ENCODE measurements at regions not wholly inside any gene's neighbourhood (a gene's known extent, or its start where the extent isn't known, plus 50 kb on each side); places are given as distances from the start of the nearest gene placed in this dataset.

DNA sequence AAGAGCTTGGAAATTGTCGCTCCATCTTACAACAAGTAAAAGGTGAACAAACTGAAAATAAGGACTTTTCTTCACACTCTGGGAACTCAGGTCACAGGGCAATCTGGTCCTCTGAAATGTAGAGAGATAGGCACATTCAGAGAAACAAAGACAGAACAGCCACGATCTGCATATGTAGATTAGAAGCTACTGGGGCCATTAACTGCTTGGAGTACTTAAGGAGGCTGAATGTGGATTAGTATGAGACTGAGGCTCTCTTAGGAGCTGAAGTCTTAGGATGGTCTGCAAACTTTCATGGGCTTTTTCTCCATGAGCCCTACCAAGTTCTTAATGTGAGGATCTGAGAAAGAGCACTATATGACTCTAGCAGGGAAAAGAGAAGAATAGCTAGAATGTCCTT, 265.3 kb upstream of the NXPH2 start:
- DNase-seq (ENCODE audit: low spot score) = no peak

DNA sequence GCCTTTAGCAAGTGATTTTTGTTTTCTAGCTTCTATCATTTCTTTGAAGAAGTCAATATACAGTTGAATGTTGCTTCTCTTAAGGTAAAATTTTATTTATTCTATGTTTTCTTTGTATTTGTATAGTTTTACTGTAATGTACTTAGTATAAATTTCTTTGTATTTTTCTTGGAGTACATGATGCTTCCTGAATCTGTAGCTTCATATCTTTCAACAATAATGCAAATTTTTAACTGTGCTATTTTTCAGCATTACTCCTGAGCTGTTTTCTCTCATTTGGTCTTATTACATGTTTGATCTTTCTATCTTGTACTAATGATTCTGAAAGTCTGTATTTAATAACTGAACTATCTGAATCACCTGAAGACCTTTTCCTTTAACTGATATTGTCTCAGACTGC, 253.9 kb upstream of the NXPH2 start:
- DNase-seq (ENCODE audit: low spot score) = no peak

DNA sequence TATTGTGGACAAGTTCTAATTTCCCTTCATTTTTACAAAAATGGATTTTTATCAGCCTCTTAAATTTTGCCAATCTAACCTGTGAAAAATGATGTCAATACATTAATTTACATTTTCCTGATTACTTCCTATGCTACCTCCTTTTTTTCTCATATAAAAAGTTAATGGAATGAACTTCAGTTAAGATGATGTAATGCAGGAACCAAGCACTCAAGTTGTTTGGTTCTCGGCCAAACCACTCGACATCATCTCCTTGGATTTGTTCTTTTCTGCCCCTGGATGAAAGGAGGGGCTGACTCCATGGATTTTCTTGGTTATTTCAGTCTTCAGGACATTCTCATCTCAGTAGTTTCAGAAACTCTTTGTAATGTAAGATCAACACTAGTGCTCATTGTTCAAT, 253.1 kb upstream of the NXPH2 start:
- no peak for DNase-seq (ENCODE audit: low spot score)

DNA sequence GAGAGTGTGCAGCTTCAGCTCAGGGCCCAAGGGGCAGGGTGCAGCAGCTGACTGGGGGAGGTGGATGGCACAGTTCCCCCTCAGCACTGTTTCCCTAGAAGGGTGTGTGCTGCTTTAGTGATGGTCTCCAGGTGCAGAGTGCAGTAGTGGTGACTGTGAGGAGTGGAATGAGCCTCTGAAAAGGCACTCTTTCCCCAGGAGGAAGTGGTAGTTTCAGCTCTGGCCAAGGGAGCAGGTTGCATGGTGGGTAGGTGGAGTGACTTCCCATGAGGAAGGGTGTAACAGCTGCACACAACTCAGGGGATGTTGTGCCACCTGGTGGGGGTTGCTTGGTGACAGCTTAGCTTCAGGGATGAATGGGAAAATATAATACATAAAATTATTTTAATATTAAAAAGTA, 251.5 kb upstream of the NXPH2 start:
- DNase-seq (ENCODE audit: low spot score) = no peak

DNA sequence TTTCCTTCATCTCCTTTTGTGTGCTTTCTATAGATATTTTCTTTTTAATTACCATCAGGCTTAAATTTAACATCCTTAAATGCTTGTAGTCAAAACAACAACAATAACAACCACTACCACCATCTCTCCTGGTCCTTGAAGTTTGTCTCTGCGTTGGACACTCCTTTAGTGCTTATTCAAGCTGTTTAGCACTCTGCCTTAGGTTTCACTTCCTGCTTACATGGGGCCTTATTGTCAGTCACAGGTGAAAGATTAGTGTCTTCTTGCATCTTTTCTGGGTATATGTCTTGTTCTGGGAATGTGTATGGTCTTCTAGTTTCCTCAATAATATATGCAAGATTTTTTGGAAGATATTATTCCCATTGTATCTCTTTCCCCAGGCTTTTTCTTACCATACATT, 240.1 kb upstream of the NXPH2 start:
- DNase-seq (ENCODE audit: low spot score) = no peak

DNA sequence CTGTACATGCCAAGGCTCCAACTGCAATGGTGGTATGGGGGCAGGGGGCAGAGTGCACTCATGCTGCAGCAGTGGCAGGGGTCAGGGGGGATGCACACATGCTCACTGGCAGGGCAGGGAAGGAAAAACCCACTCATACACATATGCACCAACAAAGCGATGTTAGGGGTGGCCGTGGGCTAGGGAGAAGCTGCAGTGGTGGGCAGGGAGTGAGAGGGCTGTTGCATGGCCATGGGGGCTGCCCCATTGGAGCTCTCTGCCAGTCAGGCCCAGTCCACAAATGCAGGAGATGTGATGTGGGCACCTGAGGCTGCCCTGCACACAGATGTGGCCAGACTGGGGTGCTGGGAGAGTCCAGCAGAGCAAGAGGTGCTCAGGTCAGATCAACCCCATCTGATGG, 238.1 kb upstream of the NXPH2 start:
- no peak for DNase-seq (ENCODE audit: low spot score)

DNA sequence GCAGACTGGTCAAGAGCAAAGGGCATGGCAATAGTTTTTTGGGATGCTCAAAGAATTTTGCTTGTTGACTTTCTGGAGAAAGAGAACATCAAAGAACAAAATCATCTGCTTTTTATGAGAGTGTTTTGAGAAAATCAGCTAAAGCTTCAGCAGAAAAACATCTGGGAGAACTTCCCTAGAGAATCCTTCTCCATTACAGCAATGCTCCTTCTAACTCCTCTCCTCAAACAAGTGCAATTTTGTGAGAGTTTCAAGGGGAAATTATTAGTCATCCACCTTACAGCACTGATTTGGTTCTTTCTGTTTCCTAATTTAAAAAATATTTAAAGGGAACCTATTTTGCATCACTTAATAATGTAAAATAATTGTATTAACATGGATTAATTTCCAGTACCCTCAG, 226.9 kb upstream of the NXPH2 start:
- DNase-seq (ENCODE audit: low spot score) = no peak

DNA sequence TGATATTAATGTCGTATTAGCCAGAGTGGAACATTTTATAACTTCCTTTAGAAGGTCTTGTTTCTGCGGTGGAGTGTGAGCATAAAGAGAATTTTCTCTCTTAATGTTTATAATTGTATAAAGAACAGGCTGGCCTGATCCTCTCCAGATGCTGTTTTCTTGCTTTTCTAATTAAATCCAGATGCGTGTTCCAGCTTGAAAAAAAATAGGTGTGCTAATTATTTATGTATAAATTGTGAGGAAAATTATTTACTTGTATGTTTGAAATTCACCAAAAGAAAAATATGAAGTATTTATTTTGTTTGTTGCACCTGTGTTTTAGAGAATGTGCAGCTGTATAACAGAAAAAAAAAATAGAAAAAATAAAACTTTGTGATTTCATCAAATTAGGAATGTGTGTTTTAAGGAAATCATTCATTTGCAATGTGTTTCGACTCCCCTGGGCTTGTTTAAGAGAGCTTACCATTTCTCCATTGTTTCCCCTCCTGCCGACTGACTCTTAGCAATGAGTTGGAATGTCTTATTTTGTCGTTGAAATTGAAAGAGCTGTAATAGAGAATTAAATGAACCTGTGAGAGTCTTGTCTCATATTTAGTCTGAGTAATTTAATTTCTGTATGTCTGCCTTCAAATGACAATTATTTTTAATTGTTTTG, 220.1 kb upstream of the NXPH2 start:
- no peak for DNase-seq (ENCODE audit: low spot score)

DNA sequence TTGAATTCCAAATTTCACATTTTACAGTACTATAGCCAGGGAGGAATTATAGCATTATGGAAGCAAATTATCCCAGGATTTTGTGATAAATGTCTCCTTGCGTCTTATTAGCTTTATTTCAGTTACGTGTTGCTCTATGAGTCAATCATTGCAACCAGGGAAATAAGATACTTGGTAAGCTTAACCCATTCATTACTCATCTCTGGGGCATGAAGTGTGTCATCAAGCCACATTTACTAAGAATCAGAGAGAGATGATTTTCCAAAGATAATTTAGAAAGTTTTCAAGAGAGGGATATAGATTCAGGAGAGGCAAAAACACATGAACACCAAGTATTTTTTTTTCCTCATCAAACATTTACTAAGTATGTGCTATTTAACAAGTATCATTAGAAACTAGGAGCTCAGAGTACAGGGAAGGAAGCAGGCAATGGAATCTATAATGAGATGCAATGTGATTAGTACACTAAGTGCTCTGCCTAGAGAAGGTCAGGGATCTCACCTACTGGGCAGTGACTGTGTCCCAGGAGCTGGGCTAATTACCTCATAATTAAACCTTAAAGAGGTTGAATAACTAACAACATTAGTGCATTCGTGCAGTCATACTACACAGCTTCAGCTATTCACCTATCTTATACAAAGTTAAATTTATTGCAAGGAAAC, 217.8 kb upstream of the NXPH2 start:
- no peak for DNase-seq (ENCODE audit: low spot score)

DNA sequence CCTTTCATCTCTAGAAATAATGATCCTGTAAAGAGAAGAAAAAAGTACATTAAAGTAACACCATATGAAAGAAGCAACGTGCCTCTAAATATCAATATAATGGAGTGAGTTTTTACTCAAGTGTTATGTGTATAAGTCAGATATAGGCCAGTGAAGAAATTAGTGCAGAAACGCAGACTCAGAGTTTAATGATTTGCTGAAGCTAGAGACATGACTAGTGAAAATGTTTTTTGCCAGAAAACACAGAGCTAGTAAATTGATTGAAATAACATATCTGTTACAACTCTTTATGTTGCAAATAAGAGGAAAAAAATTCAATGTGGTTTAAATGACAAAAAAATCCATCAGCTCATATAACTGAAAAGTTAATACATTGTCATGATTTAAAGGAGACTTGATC, 217.2 kb upstream of the NXPH2 start:
- no peak for DNase-seq (ENCODE audit: low spot score)

DNA sequence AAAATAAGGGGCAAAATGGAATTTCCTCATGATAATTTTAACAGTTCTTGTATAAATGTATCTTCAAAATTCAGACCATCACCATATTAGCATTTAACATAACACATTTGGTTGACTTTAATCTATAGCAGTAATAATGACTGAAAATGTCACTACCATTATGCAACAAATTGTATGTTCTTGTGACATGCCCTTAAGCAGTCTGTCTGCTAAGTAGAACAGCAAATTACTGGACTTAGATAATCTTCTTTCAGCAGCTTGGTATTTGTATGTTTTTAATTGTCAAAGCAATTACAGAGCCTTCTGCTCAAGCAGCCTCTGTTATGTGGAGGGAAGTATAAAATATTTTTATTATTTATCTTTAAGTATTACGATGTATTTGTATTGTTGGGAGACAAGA, 214.3 kb upstream of the NXPH2 start:
- DNase-seq (ENCODE audit: low spot score) = no peak

DNA sequence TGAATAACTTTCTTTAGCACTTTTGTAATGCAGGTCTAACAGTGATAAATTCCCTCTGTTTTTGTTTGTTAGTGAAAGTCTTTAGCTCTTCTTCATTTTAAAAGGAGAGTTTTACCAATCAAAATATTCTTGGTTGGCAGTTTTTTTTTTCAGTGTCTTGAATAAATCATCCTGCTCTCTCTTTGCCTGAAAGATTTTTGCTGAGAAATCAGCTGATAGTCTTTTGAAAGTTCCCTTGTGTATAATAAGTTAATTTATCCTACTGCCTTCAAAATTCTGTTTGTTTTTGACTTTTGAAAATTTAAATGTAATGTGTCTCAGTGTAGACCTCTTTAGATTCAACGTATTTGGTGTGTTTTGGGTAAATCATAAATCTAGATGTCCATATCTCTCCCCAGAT, 205.7 kb upstream of the NXPH2 start:
- DNase-seq (ENCODE audit: low spot score) = no peak

DNA sequence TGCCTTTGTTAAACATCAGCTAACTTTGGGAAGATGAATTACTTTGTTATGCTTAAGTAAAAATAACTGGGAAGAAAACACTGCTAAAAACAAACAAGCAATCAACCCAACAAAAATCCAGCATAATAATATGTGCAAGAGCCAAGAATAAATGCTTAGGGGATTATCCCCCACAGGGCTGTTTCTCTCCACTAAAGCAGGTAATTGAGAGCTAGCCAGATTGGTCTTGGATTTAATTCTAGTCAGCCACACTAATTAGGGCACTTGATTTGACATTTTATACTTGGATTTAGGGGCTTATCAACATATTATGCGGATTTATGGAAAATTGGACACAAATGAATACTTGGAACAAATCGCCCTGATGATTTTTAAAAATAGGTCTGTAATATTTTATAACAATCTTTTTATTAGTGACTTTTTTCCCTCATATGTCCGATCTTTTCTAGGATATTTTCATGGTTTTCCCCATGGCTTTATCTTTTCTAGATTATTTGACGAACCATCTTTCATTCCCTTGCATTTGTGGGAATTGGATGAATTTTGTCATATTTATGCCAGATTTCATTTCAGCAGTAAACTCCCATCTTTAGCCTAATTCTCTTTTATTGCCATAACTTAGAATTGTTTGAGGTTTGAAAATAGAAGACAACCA, 199.1 kb upstream of the NXPH2 start:
- DNase-seq (ENCODE audit: low spot score) = no peak

DNA sequence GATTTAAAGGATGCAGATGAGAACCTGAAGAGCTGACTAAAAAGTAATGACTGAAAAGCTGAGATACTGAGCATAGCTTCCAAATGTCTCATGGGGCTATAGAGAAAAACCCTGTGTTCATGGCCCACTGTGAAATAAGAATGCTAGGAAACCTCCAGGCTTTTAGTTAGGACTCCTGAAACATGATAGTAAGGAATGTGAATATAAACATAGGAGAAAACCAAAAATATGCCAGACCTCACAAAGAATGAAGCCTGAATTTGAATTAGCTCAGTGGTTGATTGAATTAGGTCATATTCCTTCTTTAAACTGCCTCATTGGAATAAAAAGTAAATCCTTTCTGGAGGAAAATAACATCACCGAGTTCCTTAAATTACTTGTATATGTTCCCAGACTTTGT, 194.5 kb upstream of the NXPH2 start:
- no peak for DNase-seq (ENCODE audit: low spot score)

DNA sequence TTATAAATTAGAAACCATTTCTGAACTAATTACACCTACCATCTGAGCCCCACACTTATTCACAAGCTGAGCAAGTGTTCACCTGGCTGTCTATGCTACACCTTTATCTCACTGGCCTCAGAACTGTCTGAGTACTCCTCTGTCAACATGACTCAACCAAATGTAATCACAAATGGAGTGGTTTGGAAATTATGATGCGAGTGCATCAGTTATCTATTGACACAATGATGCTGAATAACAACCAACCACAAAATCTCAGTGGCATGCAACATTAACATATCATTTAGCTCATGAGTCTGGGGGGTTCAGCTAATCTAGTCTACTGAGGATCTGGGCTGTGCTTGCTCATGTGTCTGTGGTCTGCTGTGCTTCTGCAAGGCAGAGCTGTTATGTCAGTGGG, 184.2 kb upstream of the NXPH2 start:
- no peak for DNase-seq (ENCODE audit: low spot score)

DNA sequence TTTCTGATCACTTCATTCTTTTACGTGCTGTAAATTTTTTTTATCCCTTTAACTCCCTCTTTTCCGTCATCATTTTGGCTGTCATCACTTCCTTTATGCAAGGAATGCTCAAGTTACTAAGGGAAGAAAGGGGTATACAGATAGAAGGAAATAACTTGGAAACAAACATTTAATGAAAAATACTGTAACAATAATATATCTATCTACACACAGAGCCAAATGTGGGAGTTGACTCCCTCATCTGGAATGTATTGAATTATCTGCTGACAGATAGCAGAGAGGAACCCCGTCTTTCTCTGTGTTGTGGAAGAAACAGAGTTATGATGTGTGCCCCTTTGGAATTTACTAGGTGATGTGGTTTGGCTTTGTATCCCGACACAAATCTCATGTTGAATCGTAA, 182.5 kb upstream of the NXPH2 start:
- DNase-seq (ENCODE audit: low spot score) = no peak

DNA sequence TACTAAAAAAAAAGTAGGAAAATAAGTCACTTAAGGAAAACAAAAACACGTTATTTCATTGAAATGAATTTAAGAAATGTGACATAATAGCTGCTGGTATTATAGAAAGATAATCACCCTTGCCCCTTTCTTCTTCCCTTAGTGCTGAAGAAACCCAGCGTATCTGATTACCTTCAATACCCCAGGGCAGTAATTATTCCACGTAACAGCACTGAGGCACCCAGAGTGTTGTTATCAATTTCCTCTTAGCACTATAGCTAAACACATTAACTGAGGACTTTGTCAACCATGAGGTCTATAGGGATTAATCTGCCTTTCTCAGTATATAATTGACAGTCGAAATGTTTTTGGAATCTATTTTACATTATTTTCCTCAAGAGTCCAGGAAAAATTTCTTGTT, 180.0 kb upstream of the NXPH2 start:
- no peak for DNase-seq (ENCODE audit: low spot score)

DNA sequence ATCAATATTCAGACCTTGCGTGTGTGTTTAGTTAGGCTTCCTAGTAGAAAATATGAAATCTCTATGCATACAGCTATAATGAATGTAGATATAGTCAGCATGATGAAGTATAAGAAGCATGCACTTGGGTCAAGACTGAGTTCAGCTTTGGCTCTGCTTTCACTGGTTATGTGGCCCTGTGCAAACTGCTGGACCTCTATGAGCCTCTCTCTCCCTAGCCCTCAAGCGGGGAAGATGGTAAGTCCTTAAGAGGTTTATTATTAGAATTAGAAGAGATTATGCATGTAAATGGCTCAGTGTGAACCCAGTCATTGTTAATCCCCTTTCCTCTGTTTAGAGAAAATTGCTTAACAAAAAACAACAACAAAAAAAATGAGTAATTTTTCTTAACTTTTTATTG, 178.8 kb upstream of the NXPH2 start:
- no peak for DNase-seq (ENCODE audit: low spot score)

DNA sequence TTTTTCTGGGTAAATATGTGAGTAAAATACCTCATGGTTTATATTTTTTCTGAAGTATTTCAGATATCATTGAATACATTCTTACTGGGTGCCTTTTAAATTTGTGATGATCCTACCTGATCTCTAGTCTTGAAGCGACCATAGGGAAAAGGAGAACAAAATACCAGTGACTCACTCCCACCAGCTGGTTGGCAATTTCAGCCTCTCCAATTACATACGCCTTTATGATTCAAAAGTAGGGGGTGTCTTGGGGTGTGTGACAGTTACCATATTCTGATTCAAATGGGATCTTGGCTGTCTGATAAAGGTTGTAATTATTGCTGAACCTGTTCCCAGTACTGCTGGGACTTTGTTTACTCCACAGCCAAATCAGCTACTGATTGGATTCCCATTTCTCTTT, 175.9 kb upstream of the NXPH2 start:
- no peak for DNase-seq (ENCODE audit: low spot score)

DNA sequence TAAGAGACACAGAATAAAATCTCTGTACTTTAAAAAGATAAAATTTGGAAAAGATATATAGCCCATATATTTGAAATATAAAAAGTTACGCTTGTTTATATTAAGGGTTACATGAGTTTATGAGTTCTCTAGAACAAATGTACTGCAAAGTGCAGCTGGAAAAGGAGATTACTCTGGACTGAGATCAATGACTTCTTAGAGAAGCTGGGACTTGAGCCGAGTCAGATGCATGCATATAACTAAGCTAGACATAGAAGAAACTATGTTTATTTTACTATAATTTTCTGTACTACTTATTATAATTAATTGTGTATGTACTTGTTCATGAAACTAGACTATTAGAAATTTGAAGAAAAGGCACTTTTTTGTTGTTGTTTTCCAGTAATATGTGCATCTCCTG, 170.3 kb upstream of the NXPH2 start:
- no peak for DNase-seq (ENCODE audit: low spot score)

DNA sequence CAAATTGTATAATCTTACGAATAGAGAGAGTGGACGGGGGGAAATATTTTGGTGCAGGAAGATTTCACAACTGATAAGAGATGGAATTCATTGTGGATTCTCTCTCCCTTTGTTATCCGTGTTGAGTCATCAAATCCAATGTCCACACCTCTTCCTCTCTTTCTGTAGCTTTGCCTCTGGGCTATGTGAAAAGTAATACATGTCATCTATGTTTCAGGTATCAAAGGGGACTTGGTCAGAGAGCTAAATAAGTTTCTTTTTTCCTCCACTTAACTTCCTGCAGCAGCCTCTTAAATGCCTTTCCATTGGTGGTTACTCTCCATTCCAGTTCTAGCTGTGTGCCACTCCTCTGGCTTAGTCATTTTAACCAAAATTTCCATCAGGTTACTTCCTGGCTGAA, 169.3 kb upstream of the NXPH2 start:
- DNase-seq (ENCODE audit: low spot score) = no peak

DNA sequence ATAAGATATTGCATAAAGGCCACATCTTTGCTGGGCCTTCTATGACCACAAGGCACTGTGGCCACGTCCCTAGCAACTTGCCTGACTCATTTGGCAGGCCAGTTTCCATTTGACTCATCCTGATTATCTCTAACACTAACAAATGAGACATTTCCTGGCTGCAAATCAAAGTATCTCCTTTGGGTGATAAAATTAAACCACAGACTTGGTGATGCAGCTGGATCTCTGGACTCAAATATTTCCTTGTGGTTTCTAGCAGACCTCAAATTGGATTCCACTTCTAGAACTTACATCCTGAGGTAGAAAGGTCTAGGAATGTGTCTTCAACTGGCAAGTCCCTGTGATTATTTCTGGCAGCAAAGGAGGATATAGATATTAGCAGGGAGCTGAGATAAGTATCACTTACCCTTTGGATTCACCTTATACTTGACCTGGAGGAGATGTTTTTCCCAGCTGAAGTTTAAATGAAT, 167.9 kb upstream of the NXPH2 start:
- DNase-seq (ENCODE audit: low spot score) = peak; percentile 14

DNA sequence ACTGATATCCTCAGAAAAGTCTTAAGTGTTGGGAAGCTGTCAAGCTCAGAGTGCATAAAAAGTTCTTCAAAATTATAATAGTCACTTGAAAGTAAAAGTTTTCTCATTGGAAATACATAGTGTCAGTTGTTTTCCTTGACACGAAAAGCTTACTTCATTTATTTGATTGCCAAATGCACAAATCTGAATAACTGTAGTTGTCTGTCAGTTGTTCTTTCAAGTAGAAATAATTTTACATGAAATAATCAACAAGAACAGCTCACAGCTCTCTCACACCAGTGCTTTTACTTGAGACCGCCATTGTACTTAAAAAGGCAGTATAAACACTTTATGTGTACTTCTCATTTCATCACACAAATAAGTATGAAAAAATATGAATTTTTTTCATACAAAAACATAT, 163.3 kb upstream of the NXPH2 start:
- DNase-seq (ENCODE audit: low spot score) = no peak

DNA sequence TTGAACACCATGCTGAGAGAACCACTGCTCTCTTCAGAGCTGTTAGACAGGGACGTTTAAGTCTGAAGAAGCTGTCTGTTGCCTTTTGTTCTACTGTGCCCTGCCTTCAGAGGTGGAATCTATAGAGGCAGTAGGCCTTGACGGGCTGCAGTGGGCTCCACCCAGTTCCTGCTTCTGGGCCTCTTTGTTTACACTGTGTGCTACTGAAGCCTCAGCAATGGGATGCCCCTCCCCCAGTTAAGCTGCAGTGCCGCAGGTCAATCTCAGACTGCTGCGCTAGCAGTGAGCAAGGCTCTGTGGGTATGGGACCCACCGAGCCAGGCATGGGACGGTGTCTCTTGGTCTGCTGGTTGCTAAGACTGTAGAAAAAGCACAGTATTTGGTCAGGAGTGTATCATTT, 162.3 kb upstream of the NXPH2 start:
- peak; percentile 10 for DNase-seq (ENCODE audit: low spot score)

Data from mucosa of gallbladder (tissue), 1 donor.